GM12891 (cell line): ENCODE measurements at regions not wholly inside any gene's neighbourhood (a gene's known extent, or its start where the extent isn't known, plus 50 kb on each side); places are given as distances from the start of the nearest gene placed in this dataset.
"Not testable (repeated sequence)": the region's sequence is repeated elsewhere in the genome, so short reads cannot be mapped to it uniquely, and the experiment has no call there.

Source experiments
- DNase-seq: peaks from one replicate; pipeline ENCODE4 v3.0.0; 2011; ENCODE audit warnings: low spot score; ENCODE audit not compliant: insufficient read length
- FAIRE-seq: peaks from 2 replicates; lab custom pipeline; 2011; peaks lifted over from hg19 to GRCh38; lab: Jason Lieb, UNC
- PAX5 ChIP-seq: IDR thresholded peaks from 2 replicates; pipeline ENCODE4 v1.6.1; 2011; ENCODE audit warnings: low read length, moderate library complexity, mild to moderate bottlenecking; ENCODE audit not compliant: insufficient read depth, severe bottlenecking
- POLR2A ChIP-seq: IDR thresholded peaks from 2 replicates; pipeline ENCODE4 v1.6.1; 2011; ENCODE audit warnings: low read depth, low read length, control low read depth
- POLR2AphosphoS5 ChIP-seq: IDR thresholded peaks from 2 replicates; pipeline ENCODE4 v1.6.1; 2011; ENCODE audit warnings: low read depth, low read length, control low read depth
- POU2F2 ChIP-seq: IDR thresholded peaks from 2 replicates; pipeline ENCODE4 v1.6.1; 2011; ENCODE audit warnings: low read depth, mild to moderate bottlenecking, control low read depth, low read length, moderate library complexity
- SPI1 ChIP-seq: IDR thresholded peaks from 2 replicates; pipeline ENCODE4 v1.6.1; 2011; ENCODE audit warnings: low read depth, low read length, control low read depth
- TAF1 ChIP-seq: IDR thresholded peaks from 2 replicates; pipeline ENCODE4 v1.6.1; 2011; ENCODE audit warnings: low read depth, low read length, control low read depth

- TF ChIP-seq TAF1 (no peak), SPI1 (no peak), PAX5 (no peak), POLR2AphosphoS5 (no peak), POLR2A (no peak), POU2F2 (no peak)
- DNase-seq: no peak
- FAIRE-seq: no peak
Measured at GRCh38 chr5:18551716-18552115, 917.5 kb downstream of the TAF11L14 start.

GRCh38 chr5:18553269-18553668 lies 919.0 kb downstream of the TAF11L14 start:
- no peak for DNase-seq
- FAIRE-seq: no peak
- TF ChIP-seq POLR2AphosphoS5 (no peak), POLR2A (no peak), SPI1 (no peak), POU2F2 (no peak), TAF1 (no peak), PAX5 (no peak)

- TF ChIP-seq PAX5 (no peak), TAF1 (no peak)
- FAIRE-seq (no peak), DNase-seq (no peak)
Measured at GRCh38 chr5:18560602-18561001, 926.3 kb downstream of the TAF11L14 start.

GRCh38 chr5:18563853-18564252 lies 929.6 kb downstream of the TAF11L14 start:
- no peak for DNase-seq
- FAIRE-seq: no peak
- TF ChIP-seq SPI1 (no peak), POU2F2 (no peak), POLR2A (no peak), PAX5 (no peak), POLR2AphosphoS5 (no peak), TAF1 (no peak)

GRCh38 chr5:18566671-18567070 lies 932.4 kb downstream of the TAF11L14 start:
- FAIRE-seq: no peak
- no peak for TF ChIP-seq POLR2AphosphoS5
- TF ChIP-seq PAX5: no peak
- no peak for TF ChIP-seq POLR2A
- no peak for TF ChIP-seq SPI1
- no peak for TF ChIP-seq TAF1
- TF ChIP-seq POU2F2: no peak
- no peak for DNase-seq

GRCh38 chr5:18576586-18576985 lies 942.3 kb downstream of the TAF11L14 start:
- no peak for DNase-seq
- TF ChIP-seq POU2F2 (no peak), SPI1 (no peak)
- FAIRE-seq: no peak

GRCh38 chr5:18601185-18601584 lies 966.9 kb downstream of the TAF11L14 start:
- no peak for TF ChIP-seq SPI1
- no peak for TF ChIP-seq POLR2AphosphoS5
- no peak for TF ChIP-seq TAF1
- TF ChIP-seq PAX5: no peak
- TF ChIP-seq POU2F2: no peak
- no peak for TF ChIP-seq POLR2A
- DNase-seq (no peak), FAIRE-seq (no peak)

- TF ChIP-seq SPI1 (no peak), PAX5 (no peak), TAF1 (no peak), POLR2A (no peak), POU2F2 (no peak), POLR2AphosphoS5 (no peak)
- DNase-seq (no peak), FAIRE-seq (no peak)
Measured at GRCh38 chr5:18602402-18602801, 968.1 kb downstream of the TAF11L14 start.

GRCh38 chr5:18605186-18605585 lies 970.9 kb downstream of the TAF11L14 start:
- DNase-seq (no peak), FAIRE-seq (no peak)
- TF ChIP-seq POU2F2: no peak

GRCh38 chr5:18607570-18607969 lies 973.3 kb downstream of the TAF11L14 start:
- DNase-seq (no peak), FAIRE-seq (no peak)
- no peak for TF ChIP-seq POLR2AphosphoS5
- TF ChIP-seq POU2F2: no peak
- no peak for TF ChIP-seq PAX5
- TF ChIP-seq TAF1: no peak
- TF ChIP-seq POLR2A: no peak
- no peak for TF ChIP-seq SPI1

- FAIRE-seq: not testable (repeated sequence)
Measured at GRCh38 chr5:18617191-18617590, 982.9 kb downstream of the TAF11L14 start.

More at GRCh38 chr5:18617191-18617590, 982.9 kb downstream of the TAF11L14 start:
- not testable (repeated sequence) for DNase-seq
